ENCODE measurements at regions not wholly inside any gene's neighbourhood (a gene's known extent, or its start where the extent isn't known, plus 50 kb on each side); places are given as distances from the start of the nearest gene placed in this dataset.
A peak's percentile ranks its signal among the peaks of the same experiment; 100 is the strongest.

DNA sequence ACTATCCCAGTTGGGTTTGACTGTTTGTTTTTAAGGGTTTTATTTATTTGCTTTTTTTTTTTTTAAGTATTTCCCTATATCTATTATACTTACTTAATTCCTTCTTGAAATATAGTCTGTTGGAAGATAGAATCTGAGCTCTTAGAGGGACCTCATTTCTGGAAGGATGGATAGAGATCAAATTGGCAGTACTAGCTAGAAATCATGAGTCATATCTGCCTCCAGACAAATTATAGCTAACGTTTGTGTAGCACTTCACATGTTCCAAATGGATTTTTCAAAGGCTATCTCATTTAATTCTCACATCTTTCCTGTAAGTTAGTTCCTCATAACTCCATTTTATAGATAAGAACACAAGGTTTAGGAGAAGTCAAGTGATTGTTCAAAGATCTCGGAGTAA is 384.7 kb downstream of the ZIC1 start:
- in situ Hi-C loops (cut with HindIII; ENCODE audit: low pct_unique_long_range_greater_than_20kb, low sequenced_read_pairs) = no loop called here
- no peak for DNase-seq (ENCODE audit: low read depth, low spot score)

DNA sequence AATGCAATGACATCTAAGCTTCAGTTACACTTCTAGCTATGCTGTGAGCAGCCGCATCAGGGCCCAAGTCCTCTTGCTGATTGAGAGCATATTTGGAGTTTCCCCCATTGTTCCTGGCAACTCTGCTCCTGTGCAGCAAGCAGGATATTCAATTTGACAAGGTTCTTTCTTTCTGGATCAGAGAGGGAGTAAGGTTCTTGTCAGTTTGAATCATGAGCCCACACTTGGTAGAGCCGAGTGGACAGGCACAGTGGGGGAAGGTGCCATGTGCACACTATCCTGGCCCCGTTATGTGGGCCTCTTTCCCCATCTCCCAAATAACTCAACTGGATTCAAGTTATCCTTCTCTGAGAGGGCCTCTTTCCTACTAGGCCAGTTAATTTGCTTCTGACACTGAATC is 385.4 kb downstream of the ZIC1 start:
- DNase-seq (ENCODE audit: low read depth, low spot score) = no peak
- in situ Hi-C loops (cut with HindIII; ENCODE audit: low pct_unique_long_range_greater_than_20kb, low sequenced_read_pairs) = no loop called here

DNA sequence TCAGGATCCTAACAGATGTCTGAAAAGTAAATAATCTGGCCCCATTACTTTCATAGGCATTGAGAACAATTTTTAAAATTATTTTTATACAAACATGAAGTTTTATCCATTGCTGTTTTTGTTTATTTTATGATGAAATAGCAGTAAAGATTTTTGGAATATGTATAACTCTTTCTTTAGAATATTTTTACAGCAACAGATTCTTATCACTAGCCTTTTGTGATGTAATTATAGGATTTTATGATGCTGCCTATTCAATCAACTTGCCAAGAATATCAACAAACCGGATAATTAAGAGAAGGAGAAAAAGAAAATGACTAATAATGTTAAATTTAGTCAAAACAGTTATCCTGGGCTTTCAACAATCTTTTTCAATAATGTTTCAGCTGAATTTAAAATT is 386.3 kb downstream of the ZIC1 start:
- in situ Hi-C loops (cut with HindIII; ENCODE audit: low pct_unique_long_range_greater_than_20kb, low sequenced_read_pairs) = no loop called here
- DNase-seq (ENCODE audit: low read depth, low spot score) = no peak

DNA sequence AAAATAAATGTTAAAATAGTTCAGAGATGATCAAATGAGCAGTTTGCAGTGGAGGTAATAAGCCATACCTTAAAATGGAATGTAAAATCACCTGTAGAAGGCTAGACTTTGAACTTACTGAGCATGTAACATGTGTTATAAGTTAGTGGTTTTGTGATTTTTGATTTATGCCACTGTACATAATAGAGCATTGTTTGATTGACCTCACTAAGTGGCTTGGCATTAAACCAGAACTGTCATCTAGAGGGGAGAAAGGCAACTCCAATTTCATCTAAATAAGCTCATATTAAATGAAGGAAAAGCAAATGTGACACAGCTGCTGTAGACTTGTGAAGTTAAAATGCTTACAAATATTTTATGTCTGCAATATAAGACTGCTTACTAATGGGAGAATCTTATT is 387.9 kb downstream of the ZIC1 start:
- DNase-seq (ENCODE audit: low read depth, low spot score) = peak; percentile 58
- in situ Hi-C loops (cut with HindIII; ENCODE audit: low pct_unique_long_range_greater_than_20kb, low sequenced_read_pairs) = no loop called here

DNA sequence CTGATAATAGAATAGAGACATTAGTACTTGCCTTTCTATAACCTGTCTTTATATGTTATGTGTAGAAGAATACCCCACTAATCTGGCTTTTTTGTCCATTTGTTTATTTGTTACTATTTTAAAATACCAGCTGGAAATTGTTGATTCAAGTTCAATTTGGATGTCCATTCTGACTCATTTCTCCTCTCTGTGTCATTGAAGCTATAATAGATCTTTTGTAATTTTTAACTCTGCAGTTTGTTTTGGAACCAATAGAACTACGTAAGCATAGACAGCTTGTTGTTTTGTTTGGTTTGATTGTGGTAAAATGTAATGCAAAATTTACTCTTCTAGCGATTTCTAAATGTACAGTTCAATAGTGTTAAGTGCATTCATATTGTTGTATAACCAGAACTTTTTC is 390.4 kb downstream of the ZIC1 start:
- DNase-seq (ENCODE audit: low read depth, low spot score) = peak; percentile 29
- in situ Hi-C loops (cut with HindIII; ENCODE audit: low pct_unique_long_range_greater_than_20kb, low sequenced_read_pairs) = no loop called here

DNA sequence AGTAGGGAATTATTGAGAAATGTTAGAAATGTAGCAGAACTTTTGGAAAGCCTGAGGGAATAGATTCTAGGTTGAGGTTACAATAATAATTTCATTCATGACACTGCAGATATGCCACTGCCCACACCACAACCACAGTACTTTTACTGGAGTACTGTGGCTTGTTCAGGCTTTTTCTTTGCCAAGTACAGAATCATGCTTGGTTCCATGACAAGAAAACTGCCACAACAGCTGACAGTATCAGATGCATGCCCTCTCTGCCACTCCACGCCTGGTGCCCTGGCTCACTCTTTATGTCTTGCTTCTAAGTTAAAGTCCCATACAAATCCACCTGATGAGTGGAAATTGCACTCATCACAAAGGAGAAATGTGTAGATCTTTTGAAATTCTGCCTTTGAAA is 398.6 kb downstream of the ZIC1 start:
- no peak for DNase-seq (ENCODE audit: low read depth, low spot score)
- in situ Hi-C loops (cut with HindIII; ENCODE audit: low pct_unique_long_range_greater_than_20kb, low sequenced_read_pairs) = no loop called here

DNA sequence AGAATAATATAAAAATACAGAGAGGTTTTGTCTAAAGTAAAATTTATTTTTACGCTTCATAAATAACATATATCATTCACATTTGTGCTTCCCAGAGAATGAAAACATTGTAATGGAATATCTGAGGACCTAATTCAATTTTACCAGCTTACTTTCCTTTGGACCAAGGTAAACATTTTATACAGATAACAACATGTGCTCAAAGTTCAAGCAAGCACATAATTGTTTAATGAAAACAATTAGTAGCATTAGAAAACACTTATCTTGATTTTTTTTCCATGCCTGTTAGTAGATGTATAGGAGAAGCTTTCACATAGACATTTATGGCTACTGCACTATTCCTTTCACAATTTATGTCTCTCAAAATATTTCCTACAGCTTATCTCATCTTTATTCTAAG is 400.0 kb downstream of the ZIC1 start:
- in situ Hi-C loops (cut with HindIII; ENCODE audit: low pct_unique_long_range_greater_than_20kb, low sequenced_read_pairs) = no loop called here
- no peak for DNase-seq (ENCODE audit: low read depth, low spot score)

DNA sequence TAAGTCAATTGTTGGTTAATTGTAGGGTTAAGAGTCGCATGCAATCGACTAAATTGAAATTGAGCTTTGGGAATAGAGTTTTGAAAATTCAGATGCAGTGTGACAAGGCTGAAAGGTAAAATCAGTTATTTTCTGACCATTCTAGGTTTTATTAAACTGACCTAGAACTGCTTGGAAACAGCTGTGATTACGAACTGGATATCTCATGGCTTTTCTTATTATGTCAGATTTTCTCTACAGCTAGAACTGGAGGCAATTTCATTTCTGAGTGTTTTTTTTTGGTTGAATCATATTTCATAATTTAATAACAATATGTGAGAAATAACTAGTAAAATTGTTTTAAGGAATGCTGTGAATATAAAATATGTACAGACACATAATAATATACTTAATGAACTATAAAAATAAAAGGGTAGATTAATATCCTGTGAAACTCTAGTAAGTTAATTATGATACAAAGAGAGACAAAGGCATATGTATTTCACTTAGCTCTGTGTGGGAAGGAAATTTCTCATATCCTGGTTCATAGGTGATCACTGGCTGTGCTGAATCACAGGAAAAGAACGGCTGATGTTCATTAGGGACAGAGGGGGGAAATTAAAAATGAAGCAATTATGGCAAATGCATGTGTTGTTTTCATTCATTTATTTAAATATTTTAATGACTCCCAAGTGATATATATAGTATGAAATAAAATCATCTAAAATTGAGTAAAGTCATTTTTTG is 403.2 kb downstream of the ZIC1 start:
- in situ Hi-C loops (cut with HindIII; ENCODE audit: low pct_unique_long_range_greater_than_20kb, low sequenced_read_pairs) = no loop called here
- DNase-seq (ENCODE audit: low read depth, low spot score) = no peak

DNA sequence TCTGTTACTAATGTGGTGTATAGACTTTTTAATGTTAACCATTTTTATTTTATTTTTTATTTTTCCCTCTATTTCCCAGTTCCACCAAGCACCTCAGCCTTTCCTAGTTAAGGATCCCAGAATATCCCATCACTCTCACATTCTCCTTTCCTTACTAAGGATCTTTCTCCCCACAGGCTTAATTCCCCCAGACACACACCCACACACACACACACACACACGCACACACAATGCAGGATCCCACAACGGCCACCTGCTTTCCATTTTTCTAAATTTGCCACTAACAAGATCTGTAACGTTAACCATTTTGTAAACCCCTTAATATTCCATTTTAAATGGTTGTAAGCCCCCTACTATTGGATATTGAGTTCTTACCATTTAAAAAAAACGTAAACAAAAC is 404.1 kb downstream of the ZIC1 start:
- in situ Hi-C loops (cut with HindIII; ENCODE audit: low pct_unique_long_range_greater_than_20kb, low sequenced_read_pairs) = no loop called here
- DNase-seq (ENCODE audit: low read depth, low spot score) = no peak

DNA sequence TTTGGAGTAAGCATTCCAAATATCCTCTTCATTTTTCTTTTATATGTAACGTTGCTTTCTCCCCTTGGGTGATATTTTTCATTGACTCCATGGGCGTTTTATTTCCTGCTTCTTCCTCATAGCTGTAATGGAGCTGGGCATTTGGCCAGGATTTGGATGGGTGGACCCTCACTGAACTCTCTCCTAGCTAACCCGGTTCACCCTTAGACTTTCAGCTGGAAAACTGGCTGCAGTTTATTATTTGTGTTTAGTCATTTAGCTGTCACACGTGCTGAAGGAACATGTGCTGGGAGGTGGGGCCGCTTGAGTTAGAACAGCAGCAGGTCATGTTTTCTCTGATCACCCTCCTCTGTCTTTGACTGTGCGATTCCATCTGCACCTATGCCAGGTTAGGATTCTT is 407.6 kb downstream of the ZIC1 start:
- peak; percentile 1 for DNase-seq (ENCODE audit: low read depth, low spot score)
- in situ Hi-C loops (cut with HindIII; ENCODE audit: low pct_unique_long_range_greater_than_20kb, low sequenced_read_pairs) = no loop called here

DNA sequence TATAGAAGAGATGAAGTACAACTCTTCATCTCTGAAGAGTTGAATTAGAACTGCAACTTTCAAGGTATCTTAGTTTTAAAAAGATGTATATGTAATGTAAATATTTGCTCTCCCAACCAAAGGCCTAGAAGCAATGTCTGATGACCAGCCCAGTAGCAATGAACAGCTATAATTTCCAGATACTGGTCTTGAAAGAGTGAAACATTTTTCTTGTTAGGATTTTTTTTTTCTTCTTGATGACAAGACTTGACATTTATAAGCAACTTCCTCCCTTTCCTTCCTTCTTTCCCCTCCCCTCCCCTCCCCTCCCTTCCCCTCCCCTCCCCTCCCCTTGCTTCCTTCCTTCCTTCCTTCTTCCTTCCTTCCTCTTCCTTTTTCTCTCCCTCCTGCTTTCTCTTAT is 423.4 kb downstream of the ZIC1 start:
- in situ Hi-C loops (cut with HindIII; ENCODE audit: low pct_unique_long_range_greater_than_20kb, low sequenced_read_pairs) = no loop called here
- no peak for DNase-seq (ENCODE audit: low read depth, low spot score)

DNA sequence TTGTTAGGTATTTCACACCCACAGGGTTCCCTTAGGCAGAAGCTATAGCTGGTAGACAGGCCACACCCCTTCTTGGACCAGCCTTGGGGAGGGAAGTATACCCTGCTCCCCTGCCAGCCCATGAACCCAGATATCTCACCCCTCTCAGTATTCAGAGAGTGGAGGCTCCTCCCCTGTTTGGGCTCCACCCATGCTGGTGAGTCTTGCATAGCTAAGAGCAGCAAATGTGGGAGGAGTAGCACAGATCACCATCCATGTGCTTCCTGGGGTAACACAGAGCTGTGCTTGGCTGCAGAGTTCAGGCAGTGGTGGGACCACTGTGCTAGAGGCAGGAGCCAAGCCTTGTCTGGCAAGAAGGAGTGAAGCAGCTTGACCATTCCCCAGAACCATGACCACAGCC is 427.2 kb downstream of the ZIC1 start:
- DNase-seq (ENCODE audit: low read depth, low spot score) = no peak
- in situ Hi-C loops (cut with HindIII; ENCODE audit: low pct_unique_long_range_greater_than_20kb, low sequenced_read_pairs) = no loop called here

DNA sequence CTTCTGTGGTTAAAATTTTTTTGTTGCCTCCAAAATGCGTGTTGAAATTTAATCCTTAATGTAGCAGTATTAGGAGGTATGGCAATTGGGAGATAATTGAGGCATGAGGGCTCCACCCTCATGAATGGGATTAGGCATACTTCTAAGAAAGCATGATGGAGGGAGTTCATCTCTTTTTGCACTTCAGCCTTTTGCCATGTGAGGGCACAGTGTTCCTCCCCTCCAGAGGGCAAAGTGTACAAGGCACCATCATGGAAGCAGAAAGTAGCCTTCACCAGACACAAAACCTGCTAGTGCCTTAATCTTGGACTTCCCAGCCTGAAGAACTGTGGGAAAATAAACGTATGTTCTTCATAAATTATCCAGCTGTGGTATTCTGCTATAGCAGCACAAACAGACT is 429.5 kb downstream of the ZIC1 start:
- peak; percentile 72 for DNase-seq (ENCODE audit: low read depth, low spot score)
- in situ Hi-C loops (cut with HindIII; ENCODE audit: low pct_unique_long_range_greater_than_20kb, low sequenced_read_pairs) = no loop called here

DNA sequence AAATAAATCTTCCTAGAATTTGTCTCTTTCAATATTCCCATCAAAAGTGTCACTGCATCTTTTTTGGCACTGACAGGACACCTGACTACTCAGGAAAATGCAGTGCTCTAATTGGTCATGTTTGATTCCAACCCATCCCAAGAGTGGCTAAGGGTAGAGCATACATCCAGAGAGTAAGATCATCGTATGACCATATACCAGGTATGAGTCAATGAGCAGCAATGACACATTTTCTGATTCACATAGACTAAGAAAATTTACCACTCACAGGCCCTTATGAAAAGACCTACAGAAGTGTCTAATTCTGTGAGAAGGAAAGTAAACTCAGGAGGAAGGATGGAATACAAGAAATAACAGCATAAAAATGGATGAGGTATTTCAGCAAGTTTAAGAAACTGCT is 434.2 kb downstream of the ZIC1 start:
- in situ Hi-C loops (cut with HindIII; ENCODE audit: low pct_unique_long_range_greater_than_20kb, low sequenced_read_pairs) = no loop called here
- DNase-seq (ENCODE audit: low read depth, low spot score) = no peak

DNA sequence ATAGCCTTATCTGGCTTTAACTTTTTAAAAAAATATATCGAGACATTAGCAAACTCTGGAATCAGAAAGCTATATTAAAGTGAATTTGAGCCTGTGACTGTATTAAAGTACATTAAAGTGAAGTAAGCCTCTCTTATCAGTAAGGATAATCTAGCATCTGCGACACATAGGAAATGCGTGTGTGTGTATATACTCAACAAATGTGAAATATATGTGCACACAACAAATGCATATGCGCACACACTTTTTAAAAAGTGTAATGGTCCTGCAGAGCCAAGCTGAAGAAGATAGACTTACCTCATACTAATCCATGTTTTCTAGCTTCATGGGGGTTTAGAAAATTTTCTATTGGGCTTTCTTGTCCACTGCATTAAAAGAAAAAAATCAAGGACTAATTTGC is 437.1 kb downstream of the ZIC1 start:
- DNase-seq (ENCODE audit: low read depth, low spot score) = no peak
- in situ Hi-C loops (cut with HindIII; ENCODE audit: low pct_unique_long_range_greater_than_20kb, low sequenced_read_pairs) = no loop called here

DNA sequence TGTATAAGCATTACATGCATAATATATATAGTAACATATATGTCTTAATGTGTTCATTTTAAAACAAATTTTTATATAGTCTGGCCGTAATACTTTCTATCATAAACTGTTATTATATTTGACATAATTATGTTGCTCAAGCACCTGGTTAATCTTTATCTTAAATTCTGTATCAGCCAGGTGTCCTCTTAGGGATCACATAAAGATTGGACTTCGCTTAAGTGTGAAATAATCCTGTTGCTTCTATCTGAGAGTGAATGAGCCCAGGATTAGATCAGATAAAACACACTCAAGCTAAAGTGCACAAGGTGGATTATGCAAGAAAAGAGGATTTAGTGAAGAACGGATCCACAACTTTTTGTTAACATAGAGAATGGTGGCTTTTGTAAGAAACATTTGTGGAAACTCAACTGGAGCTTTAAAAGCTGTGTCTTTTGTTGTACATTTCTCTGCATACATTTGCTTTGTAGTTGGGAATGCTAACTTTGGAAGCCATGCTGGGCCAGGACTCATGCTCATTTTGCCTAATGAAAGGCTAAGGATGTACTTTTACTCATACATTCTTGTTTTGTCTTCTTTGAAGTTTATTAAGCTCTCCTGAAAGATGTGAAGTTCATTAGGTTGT is 437.8 kb downstream of the ZIC1 start:
- in situ Hi-C loops (cut with HindIII; ENCODE audit: low pct_unique_long_range_greater_than_20kb, low sequenced_read_pairs) = no loop called here
- no peak for DNase-seq (ENCODE audit: low read depth, low spot score)

DNA sequence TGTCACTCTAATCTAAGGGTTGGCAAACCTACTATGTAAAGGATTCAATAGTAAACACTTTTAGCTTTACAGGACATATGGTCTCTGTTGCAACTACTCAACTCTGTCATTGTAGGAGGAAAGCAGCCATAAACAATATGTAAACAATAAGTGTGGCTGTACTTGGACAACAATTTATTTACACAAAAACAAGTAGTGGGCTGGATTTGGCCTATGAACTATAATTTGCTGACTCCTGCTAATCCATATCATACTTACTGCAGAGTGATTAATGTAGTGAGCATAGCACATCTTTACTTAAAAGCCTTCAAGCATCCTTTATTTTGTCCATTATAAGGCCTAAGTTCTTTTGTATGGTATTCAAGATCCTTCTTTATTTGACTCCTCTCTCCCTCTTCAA is 441.9 kb downstream of the ZIC1 start:
- no peak for DNase-seq (ENCODE audit: low read depth, low spot score)

DNA sequence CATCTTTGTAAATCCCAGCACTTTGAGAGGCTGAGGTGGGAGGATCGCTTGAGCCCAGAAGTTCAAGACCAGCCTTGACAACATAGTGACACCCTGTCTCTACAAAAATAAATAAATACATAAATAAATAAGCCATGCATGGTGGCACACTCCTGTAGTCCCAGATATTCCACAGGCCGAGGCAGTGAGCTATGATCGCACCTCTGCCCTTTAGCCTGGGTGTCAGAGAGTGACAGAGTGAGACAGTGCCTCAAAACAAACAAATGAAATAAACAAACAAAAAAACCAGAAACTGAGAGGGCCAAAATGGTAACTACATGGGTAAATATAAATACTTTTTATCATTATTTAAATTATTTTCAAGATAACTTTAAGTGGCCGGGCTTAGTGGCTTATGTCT is 445.4 kb downstream of the ZIC1 start:
- in situ Hi-C loops (cut with HindIII; ENCODE audit: low pct_unique_long_range_greater_than_20kb, low sequenced_read_pairs) = no loop called here
- no peak for DNase-seq (ENCODE audit: low read depth, low spot score)

More for the DNA sequence above, 441.9 kb downstream of the ZIC1 start:
- in situ Hi-C loops (cut with HindIII; ENCODE audit: low pct_unique_long_range_greater_than_20kb, low sequenced_read_pairs) = no loop called here

DNA sequence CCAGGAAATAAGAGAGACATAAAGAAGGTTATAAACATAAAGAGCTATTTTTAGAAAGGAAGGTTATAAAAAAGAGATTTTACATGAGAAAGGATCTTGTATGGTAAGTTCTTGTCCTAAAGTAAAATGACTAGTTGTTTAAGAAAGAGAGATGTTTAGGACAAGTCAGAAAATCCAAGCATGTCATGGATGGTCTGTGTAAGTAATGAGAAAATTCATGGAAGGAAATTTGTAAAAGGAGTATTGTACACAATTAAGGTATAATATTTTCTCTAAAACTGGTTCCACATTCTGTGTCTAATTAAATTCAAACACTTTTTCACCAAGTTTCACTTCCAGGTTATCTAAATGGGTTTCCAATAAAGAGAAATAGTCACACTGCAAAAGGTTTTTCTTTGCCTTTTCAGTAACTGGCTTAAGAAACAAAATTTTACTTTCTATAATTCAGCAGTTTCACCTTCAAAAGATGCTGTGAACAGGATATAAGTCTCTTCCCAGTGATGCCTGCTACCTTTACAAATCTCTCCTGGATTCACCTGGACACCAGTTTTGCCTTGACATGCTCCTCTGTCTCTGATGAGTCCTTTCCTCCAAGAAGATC is 455.7 kb downstream of the ZIC1 start:
- in situ Hi-C loops (cut with HindIII; ENCODE audit: low pct_unique_long_range_greater_than_20kb, low sequenced_read_pairs) = no loop called here

More for the DNA sequence above, 455.7 kb downstream of the ZIC1 start:
- no peak for DNase-seq (ENCODE audit: low read depth, low spot score)
